Mesenchymal stem cell (in vitro differentiated cells and primary cell): ENCODE measurements at regions not wholly inside any gene's neighbourhood (a gene's known extent, or its start where the extent isn't known, plus 50 kb on each side); places are given as distances from the start of the nearest gene placed in this dataset.

Experiments used
- DNase-seq: peaks from one replicate; pipeline ENCODE4 v3.0.0-alpha.2; 2013
- H2AFZ ChIP-seq: one replicate; pipeline ENCODE4 v1.6.1; 2013; ENCODE audit warnings: low read depth, mild to moderate bottlenecking, control low read depth, inconsistent platforms, low read length, moderate library complexity
- H2AK5ac ChIP-seq: 2 replicates; pipeline ENCODE4 v1.6.1; 2013; ENCODE audit warnings: low read length, moderate library complexity, mild to moderate bottlenecking, inconsistent platforms; ENCODE audit not compliant: severe bottlenecking
- H2BK120ac ChIP-seq: one replicate; pipeline ENCODE4 v1.6.1; 2013; ENCODE audit warnings: low read depth, mild to moderate bottlenecking, inconsistent platforms, low read length, moderate library complexity
- H2BK12ac ChIP-seq, 2 experiments: one replicate each; pipeline ENCODE4 v1.6.1; 2013; ENCODE audit warnings: inconsistent platforms in 2 of 2, low read length in 2 of 2, mild to moderate bottlenecking in 2 of 2, moderate library complexity in 2 of 2, control low read depth in 1 of 2
- H2BK15ac ChIP-seq: one replicate; pipeline ENCODE4 v1.6.1; 2013; ENCODE audit warnings: mild to moderate bottlenecking, low read depth, inconsistent platforms; ENCODE audit not compliant: poor library complexity, severe bottlenecking
- H2BK5ac ChIP-seq: 2 replicates; pipeline ENCODE4 v1.6.1; 2013; ENCODE audit warnings: low read depth, mild to moderate bottlenecking, low read length, control low read depth, inconsistent platforms; ENCODE audit not compliant: poor library complexity, severe bottlenecking
- H3K14ac ChIP-seq, 2 experiments: one replicate each; pipeline ENCODE4 v1.6.1; 2013; ENCODE audit warnings: inconsistent platforms in 2 of 2, low read length in 2 of 2, control low read depth in 1 of 2, mild to moderate bottlenecking in 1 of 2, moderate library complexity in 1 of 2
- H3K18ac ChIP-seq, 2 experiments: one replicate each; pipeline ENCODE4 v1.6.1; 2013; ENCODE audit warnings: inconsistent platforms in 2 of 2, low read length in 2 of 2, control low read depth in 1 of 2, low read depth in 1 of 2, mild to moderate bottlenecking in 1 of 2
- H3K23ac ChIP-seq, 2 experiments: one replicate each; pipeline ENCODE4 v1.6.1; 2013; ENCODE audit warnings: inconsistent platforms in 2 of 2, low read length in 2 of 2, mild to moderate bottlenecking in 2 of 2, moderate library complexity in 2 of 2, control low read depth in 1 of 2
- H3K27ac ChIP-seq: 2 replicates; pipeline ENCODE4 v1.5.1; 2013; ENCODE audit warnings: mild to moderate bottlenecking, moderate library complexity, low read length, control low read depth, inconsistent platforms; ENCODE audit not compliant: poor library complexity, severe bottlenecking
- H3K27me3 ChIP-seq, 2 experiments: 2 replicates each; pipeline versions ENCODE4 v1.6.1 to v1.7.0; 2013; ENCODE audit warnings: low read length in 2 of 2, mild to moderate bottlenecking in 2 of 2, moderate library complexity in 2 of 2, control low read depth in 1 of 2, inconsistent platforms in 1 of 2; ENCODE audit not compliant: control insufficient read depth in 1 of 2, insufficient read depth in 1 of 2
- H3K36me3 ChIP-seq, 2 experiments: 2 replicates each; pipeline versions ENCODE4 v1.6.1 to v1.7.0; 2013; ENCODE audit warnings: low read length in 2 of 2, control low read depth in 1 of 2, inconsistent platforms in 1 of 2, low read depth in 1 of 2, mild to moderate bottlenecking in 1 of 2; ENCODE audit not compliant: insufficient read depth in 2 of 2, control insufficient read depth in 1 of 2
- H3K4ac ChIP-seq, 2 experiments: one replicate each; pipeline ENCODE4 v1.6.1; 2013; ENCODE audit warnings: inconsistent platforms in 2 of 2, low read length in 2 of 2, mild to moderate bottlenecking in 2 of 2, moderate library complexity in 2 of 2, control low read depth in 1 of 2, low read depth in 1 of 2
- H3K4me1 ChIP-seq: 2 replicates; pipeline ENCODE4 v1.6.1; 2013; ENCODE audit warnings: low read depth, low read length, control low read depth; ENCODE audit not compliant: control insufficient read depth, insufficient read depth
- H3K4me2 ChIP-seq: 2 replicates; pipeline ENCODE4 v1.6.1; 2013; ENCODE audit warnings: low read length, mild to moderate bottlenecking, inconsistent platforms; ENCODE audit not compliant: poor library complexity, severe bottlenecking
- H3K4me3 ChIP-seq, 2 experiments: 2 replicates each; pipeline versions ENCODE4 v1.5.1 to v1.7.0; 2013; ENCODE audit warnings: low read length in 2 of 2, mild to moderate bottlenecking in 2 of 2, control low read depth in 1 of 2, low read depth in 1 of 2; ENCODE audit not compliant: insufficient read depth in 1 of 2
- H3K79me1 ChIP-seq: replicated peaks from 2 replicates; pipeline ENCODE4 v1.6.1; 2013; ENCODE audit warnings: mild to moderate bottlenecking, control low read depth, low read length, inconsistent platforms; ENCODE audit not compliant: poor library complexity, severe bottlenecking
- H3K9ac ChIP-seq: 2 replicates; pipeline ENCODE4 v1.7.0; 2013; ENCODE audit warnings: mild to moderate bottlenecking, low read length, moderate library complexity
- H3K9me3 ChIP-seq: 2 replicates; pipeline ENCODE4 v1.7.0; 2013; ENCODE audit warnings: mild to moderate bottlenecking, low read length; ENCODE audit not compliant: control insufficient read depth
- H4K8ac ChIP-seq: one replicate; pipeline ENCODE4 v1.6.1; 2013; ENCODE audit warnings: inconsistent platforms, mild to moderate bottlenecking, low read length, moderate library complexity
- H4K91ac ChIP-seq: one replicate; pipeline ENCODE4 v1.6.1; 2013; ENCODE audit warnings: mild to moderate bottlenecking, low read length, inconsistent platforms
- WGBS: methylation state at CpG from one replicate; pipeline ENCODE4 v1.1.7; 2013; ENCODE audit warnings: mixed read lengths; 5-methylcytosine and 5-hydroxymethylcytosine counted together

- Histone ChIP-seq H3K27me3 (no peaks in the 10 kb centered on the region), H3K9me3 (no peaks in the 10 kb centered on the region), H3K4ac (no peak overlapping the region), H3K9ac (no peak overlapping the region), H2AK5ac (peak overlapping the region; percentile 82), H2BK15ac (no peak overlapping the region), H2BK12ac (no peak overlapping the region), H3K36me3 (no peaks in the 10 kb centered on the region), H3K4me1 (peaks cover 1% of the 10 kb centered on the region), H3K4me3 (no peak overlapping the region), H4K8ac (no peak overlapping the region), H3K14ac (no peak overlapping the region), H3K18ac (no peak overlapping the region), H4K91ac (no peak overlapping the region), H3K27ac (peak overlapping the region; percentile 96), H2BK120ac (no peak overlapping the region), H3K23ac (no peak overlapping the region), H3K4me2 (peak overlapping the region; percentile 3), H2BK5ac (peak overlapping the region; percentile 86), H2AFZ (no peak overlapping the region), H3K79me1 (no peaks in the 10 kb centered on the region)
- 28% methylated on average over 2 of the region's 3 CpGs for WGBS
- DNase-seq: peak; percentile 31
Observed at GRCh38 chr5:15014809-15015208, 143.2 kb upstream of the ANKH start.

- Histone ChIP-seq H3K18ac (no peak overlapping the region), H3K9me3 (no peaks in the 10 kb centered on the region), H4K91ac (no peak overlapping the region), H2AFZ (no peak overlapping the region), H3K4ac (no peak overlapping the region), H3K9ac (peak overlapping the region; percentile 36), H3K23ac (no peak overlapping the region), H4K8ac (no peak overlapping the region), H3K14ac (peak overlapping the region in 1 of 2 experiments; percentile 53), H3K36me3 (no peaks in the 10 kb centered on the region), H2BK15ac (no peak overlapping the region), H3K4me2 (no peak overlapping the region), H3K79me1 (no peaks in the 10 kb centered on the region), H2BK120ac (no peak overlapping the region), H3K27me3 (no peaks in the 10 kb centered on the region), H3K4me3 (no peak overlapping the region), H2BK5ac (no peak overlapping the region), H2AK5ac (peak overlapping the region; percentile 90), H2BK12ac (peak overlapping the region in 1 of 2 experiments; percentile 34), H3K27ac (peak overlapping the region; percentile 80), H3K4me1 (peaks cover 3% of the 10 kb centered on the region)
- 47% methylated on average over 3 of the region's 3 CpGs for WGBS
- DNase-seq: peak; percentile 73
Observed at GRCh38 chr5:15013654-15014463, 142.3 kb upstream of the ANKH start.

- Histone ChIP-seq H2AFZ (no peak overlapping the region), H2AK5ac (peak overlapping the region; percentile 10), H3K4me2 (no peak overlapping the region), H4K91ac (no peak overlapping the region), H2BK120ac (no peak overlapping the region), H3K9ac (no peak overlapping the region), H3K18ac (no peak overlapping the region), H3K14ac (no peak overlapping the region), H3K79me1 (no peaks in the 10 kb centered on the region), H3K4me3 (no peak overlapping the region), H3K4me1 (peaks cover 6% of the 10 kb centered on the region), H2BK12ac (no peak overlapping the region), H3K23ac (no peak overlapping the region), H3K27ac (no peak overlapping the region), H3K27me3 (no peaks in the 10 kb centered on the region), H4K8ac (no peak overlapping the region), H3K36me3 (no peaks in the 10 kb centered on the region), H3K9me3 (no peaks in the 10 kb centered on the region), H2BK15ac (no peak overlapping the region), H3K4ac (no peak overlapping the region), H2BK5ac (no peak overlapping the region)
- no peak for DNase-seq
Observed at GRCh38 chr5:15012061-15012460, 140.5 kb upstream of the ANKH start.

GRCh38 chr5:15010936-15011335 is 139.4 kb upstream of the ANKH start:
- WGBS: 85% methylated on average over 4 of the region's 4 CpGs
- Histone ChIP-seq H2BK5ac (no peak overlapping the region), H3K9me3 (no peaks in the 10 kb centered on the region), H3K4me2 (no peak overlapping the region), H3K36me3 (no peaks in the 10 kb centered on the region), H3K23ac (no peak overlapping the region), H3K27me3 (no peaks in the 10 kb centered on the region), H4K8ac (no peak overlapping the region), H3K4me3 (no peak overlapping the region), H4K91ac (no peak overlapping the region), H3K9ac (no peak overlapping the region), H2BK12ac (no peak overlapping the region), H3K79me1 (no peaks in the 10 kb centered on the region), H3K27ac (no peak overlapping the region), H2BK120ac (no peak overlapping the region), H2BK15ac (no peak overlapping the region), H3K4ac (no peak overlapping the region), H3K14ac (no peak overlapping the region), H3K4me1 (peaks cover 6% of the 10 kb centered on the region), H2AK5ac (peak overlapping the region; percentile 57), H2AFZ (no peak overlapping the region), H3K18ac (no peak overlapping the region)
- peak; percentile 4 for DNase-seq
